GM12878 (cell line): ENCODE measurements at regions not wholly inside any gene's neighbourhood (a gene's known extent, or its start where the extent isn't known, plus 50 kb on each side); places are given as distances from the start of the nearest gene placed in this dataset.

Experiments
- ATAC-seq: fragments of 200-7000 bp; cut with Tn5 transposase; 3 replicates; pipeline ENCODE4 v1.9.1; 2020; ENCODE audit warnings: mild to moderate bottlenecking, moderate library complexity
- BruUV-seq: library from RNA; stranded (reverse); fragments of 400-500 nt; replicated peaks from 2 replicates; lab custom pipeline; 2021; lab: Mats Ljungman, UMichigan
- CTCF ChIA-PET: fragments of 300-600 bp; sonication (Branson Sonifier 250); formaldehyde crosslinking; extraction: SDS; loops from one replicate; lab custom pipeline; 2021; ENCODE audit warnings: inconsistent platforms; lab: Yijun Ruan, JAX
- POLR2A ChIA-PET: fragments of 350-600 bp; formaldehyde crosslinking; extraction: SDS; loops from one replicate; lab custom pipeline; 2021; ENCODE audit warnings: inconsistent platforms; lab: Charles Lee
- RAD21 ChIA-PET: fragments of 300-600 bp; sonication (Branson Sonifier 250); formaldehyde crosslinking; loops from one replicate; lab custom pipeline; 2023; ENCODE audit warnings: antibody characterized with exemption; ENCODE audit not compliant: unreplicated experiment; lab: Charles Lee
- SMC1A ChIA-PET: fragments of 300-600 bp; sonication (Branson Sonifier 250); formaldehyde crosslinking; loops from one replicate; lab custom pipeline; 2023; ENCODE audit not compliant: unreplicated experiment, uncharacterized antibody; lab: Charles Lee
- DNase-seq: peaks from one replicate; pipeline ENCODE4 v3.0.0-alpha.2; 2011; ENCODE audit warnings: low read depth, low spot score
- FAIRE-seq: peaks from 3 replicates; lab custom pipeline; 2011; peaks lifted over from hg19 to GRCh38; lab: Jason Lieb, UNC
- H2AFZ ChIP-seq: 2 replicates; pipeline ENCODE4 v1.6.0; 2011; ENCODE audit warnings: low read depth, low read length, control low read depth; ENCODE audit not compliant: control insufficient read depth
- H3K27ac ChIP-seq: 2 replicates; pipeline ENCODE4 v1.5.1; 2011; ENCODE audit warnings: control low read depth; ENCODE audit not compliant: control insufficient read depth, insufficient read depth
- H3K27me3 ChIP-seq, 2 experiments: replicated peaks in 1 of 2; 2 replicates each; pipeline versions ENCODE4 v1.6.0 to v1.6.1; 2011; ENCODE audit warnings: low read length in 1 of 2; ENCODE audit not compliant: control insufficient read depth in 2 of 2, insufficient read depth in 2 of 2
- H3K36me3 ChIP-seq, 2 experiments: 2 replicates each; pipeline ENCODE4 v1.5.1; 2011; ENCODE audit warnings: low read length in 1 of 2; ENCODE audit not compliant: control insufficient read depth in 2 of 2, insufficient read depth in 2 of 2
- H3K4me1 ChIP-seq: 2 replicates; pipeline ENCODE4 v1.6.1; 2011; ENCODE audit warnings: mild to moderate bottlenecking, low read length, moderate library complexity, mixed read lengths; ENCODE audit not compliant: control insufficient read depth, insufficient read depth
- H3K4me2 ChIP-seq: 2 replicates; pipeline ENCODE4 v1.6.0; 2011; ENCODE audit warnings: control low read depth; ENCODE audit not compliant: control insufficient read depth, insufficient read depth
- H3K4me3 ChIP-seq: fragments of 200-600 bp; sonication (generic); 2 replicates; pipeline ENCODE4 v1.5.1; 2016
- H3K79me2 ChIP-seq: 2 replicates; pipeline ENCODE4 v1.6.0; 2011; ENCODE audit warnings: low read length; ENCODE audit not compliant: control insufficient read depth, insufficient read depth
- H3K9ac ChIP-seq: 2 replicates; pipeline ENCODE4 v1.8.0; 2011; ENCODE audit warnings: low read length, control low read depth, mixed read lengths; ENCODE audit not compliant: control insufficient read depth, insufficient read depth
- H3K9me3 ChIP-seq: replicated peaks from 3 replicates; pipeline ENCODE4 v1.5.1; 2011; ENCODE audit warnings: mild to moderate bottlenecking, low read length; ENCODE audit not compliant: control insufficient read depth, insufficient read depth
- H4K20me1 ChIP-seq: 2 replicates; pipeline ENCODE4 v1.6.0; 2011; ENCODE audit not compliant: control insufficient read depth, insufficient read depth
- BHLHE40 ChIP-seq, 2 experiments: fragments of 450-650 bp in 1 of 2; IDR thresholded peaks; 2 replicates each; pipeline ENCODE4 v1.6.1; 2011 to 2017; ENCODE audit warnings: low read depth in 2 of 2, borderline replicate concordance in 1 of 2, improper control_type of control experiment in 1 of 2, low read length in 1 of 2, mild to moderate bottlenecking in 1 of 2
- CBFB ChIP-seq: IDR thresholded peaks from 2 replicates; pipeline ENCODE4 v1.6.1; 2016; ENCODE audit warnings: antibody characterized with exemption, low read depth
- CHD2 ChIP-seq: IDR thresholded peaks from 2 replicates; pipeline ENCODE4 v1.6.1; 2011; ENCODE audit warnings: low read depth, low read length, improper control_type of control experiment, borderline replicate concordance
- ELK1 ChIP-seq: IDR thresholded peaks from 2 replicates; pipeline ENCODE4 v1.6.1; 2012; ENCODE audit warnings: low read depth, low read length, improper control_type of control experiment
- NFIC ChIP-seq: IDR thresholded peaks from 2 replicates; pipeline ENCODE4 v1.6.1; 2012; ENCODE audit warnings: low read depth, mild to moderate bottlenecking, inconsistent platforms, low read length, moderate library complexity
- NFXL1 ChIP-seq: fragments of 450-650 bp; IDR thresholded peaks from 2 replicates; pipeline ENCODE4 v1.6.1; 2017; ENCODE audit warnings: antibody characterized with exemption, mild to moderate bottlenecking, borderline replicate concordance
- NR2F1 ChIP-seq: fragments of 450-650 bp; conservative IDR thresholded peaks from 2 replicates; pipeline ENCODE4 v1.6.1; 2017; ENCODE audit warnings: mild to moderate bottlenecking
- PKNOX1 ChIP-seq: fragments of 450-650 bp; IDR thresholded peaks from 2 replicates; pipeline ENCODE4 v1.6.1; 2016; ENCODE audit warnings: mild to moderate bottlenecking
- POU2F2 ChIP-seq: IDR thresholded peaks from 3 replicates; pipeline ENCODE4 v1.6.1; 2011; ENCODE audit warnings: low read depth, mild to moderate bottlenecking, low read length, borderline replicate concordance
- RFX5 ChIP-seq: IDR thresholded peaks from 2 replicates; pipeline ENCODE4 v1.6.1; 2011; ENCODE audit warnings: low read depth, low read length, improper control_type of control experiment
- SRF ChIP-seq, 2 experiments: IDR thresholded peaks; 2 replicates each; pipeline ENCODE4 v1.6.1; 2011; ENCODE audit warnings: low read depth in 2 of 2, low read length in 2 of 2, mild to moderate bottlenecking in 1 of 2, moderate library complexity in 1 of 2
- TAF1 ChIP-seq: IDR thresholded peaks from 2 replicates; pipeline ENCODE4 v1.6.1; 2011; ENCODE audit warnings: mild to moderate bottlenecking, low read depth, low read length, borderline replicate concordance
- TARDBP ChIP-seq: IDR thresholded peaks from 2 replicates; pipeline ENCODE4 v1.6.1; 2016; ENCODE audit warnings: borderline replicate concordance
- TBL1XR1 ChIP-seq: IDR thresholded peaks from 2 replicates; pipeline ENCODE4 v1.6.1; 2012; ENCODE audit warnings: low read depth, low read length, improper control_type of control experiment
- USF1 ChIP-seq: IDR thresholded peaks from 2 replicates; pipeline ENCODE4 v1.6.1; 2011; ENCODE audit warnings: borderline replicate concordance, low read depth, mild to moderate bottlenecking, moderate library complexity, mixed read lengths, low read length; ENCODE audit not compliant: insufficient read depth; ENCODE audit errors: extremely low read length
- ZBED1 ChIP-seq: IDR thresholded peaks from 2 replicates; pipeline ENCODE4 v1.6.1; 2016; ENCODE audit warnings: borderline replicate concordance
- ZNF622 ChIP-seq: fragments of 450-650 bp; IDR thresholded peaks from 2 replicates; pipeline ENCODE4 v1.6.1; 2017; ENCODE audit warnings: mild to moderate bottlenecking, inconsistent platforms
- WGBS: methylation state at CpG from one replicate; pipeline ENCODE4 v1.1.6; 2016; ENCODE audit warnings: low lambda C conversion rate; ENCODE audit not compliant: insufficient replicate concordance, insufficient coverage; ENCODE audit errors: missing lambda C conversion rate; 5-methylcytosine and 5-hydroxymethylcytosine counted together
- in situ Hi-C: fragments of 300-500 bp; cut with MboI; formaldehyde crosslinking; loops from 9 replicates; pipeline ENCODE4 v1.14.3; 2018; ENCODE audit warnings: mixed read lengths
- intact Hi-C: fragments of 100-400 bp; cut with micrococcal nuclease; formaldehyde crosslinking; loops from one replicate; pipeline ENCODE4 v1.14.2; 2022; ENCODE audit not compliant: unreplicated experiment

- ATAC-seq = no peak
- CTCF ChIA-PET = no interaction called here
- H2AFZ ChIP-seq = no peak overlapping the region
- no peak overlapping the region for H3K9ac ChIP-seq
- H3K4me3 ChIP-seq = no peak overlapping the region
- H3K4me2 ChIP-seq = no peak overlapping the region
- no peaks in the 10 kb centered on the region for H3K79me2 ChIP-seq
- WGBS = 30% methylated on average over 4 of the region's 4 CpGs
- TF ChIP-seq CBFB (no peak), CHD2 (no peak), ZBED1 (no peak), USF1 (no peak)
- intact Hi-C loops = no loop called here
- RAD21 ChIA-PET = no interaction called here
- no peak for DNase-seq
- FAIRE-seq = no peak
- H3K27ac ChIP-seq = no peak overlapping the region
- H3K27me3 ChIP-seq = peaks cover 0 to 2% of the 10 kb centered on the region in 2 experiments; a peak in 1 of 4 replicates
- BruUV-seq = no TSS peak
- H3K9me3 ChIP-seq = no peaks in the 10 kb centered on the region
- no peaks in the 10 kb centered on the region for H4K20me1 ChIP-seq
- H3K36me3 ChIP-seq = no peaks in the 10 kb centered on the region
- in situ Hi-C loops = no loop called here
- SMC1A ChIA-PET = no interaction called here
- POLR2A ChIA-PET = no interaction called here
- H3K4me1 ChIP-seq = no peaks in the 10 kb centered on the region
These were observed 482.8 kb upstream of the ZMIZ1 start for GRCh38 chr10:78585952-78586351.

GRCh38 chr10:78588194-78588811, 480.5 kb upstream of the ZMIZ1 start:
- H2AFZ ChIP-seq = no peak overlapping the region
- ChIA-PET POLR2A (no interaction called here), CTCF (no interaction called here), SMC1A (no interaction called here), RAD21 (no interaction called here)
- no peak for FAIRE-seq
- H3K4me3 ChIP-seq = no peak overlapping the region
- no TSS peak for BruUV-seq
- no peaks in the 10 kb centered on the region for H3K9me3 ChIP-seq
- no peaks in the 10 kb centered on the region for H3K4me1 ChIP-seq
- H3K9ac ChIP-seq = no peak overlapping the region
- 17% methylated on average over 9 of the region's 9 CpGs for WGBS
- ATAC-seq = no peak
- no peaks in the 10 kb centered on the region for H4K20me1 ChIP-seq
- H3K27me3 ChIP-seq = peaks cover 0 to 2% of the 10 kb centered on the region in 2 experiments; a peak in 1 of 4 replicates
- no peaks in the 10 kb centered on the region for H3K36me3 ChIP-seq
- H3K79me2 ChIP-seq = no peaks in the 10 kb centered on the region
- H3K4me2 ChIP-seq = no peak overlapping the region
- no peak for DNase-seq
- H3K27ac ChIP-seq = no peak overlapping the region
- in situ Hi-C loops = no loop called here
- intact Hi-C loops = no loop called here
- no peak for TF ChIP-seq TARDBP
- TF ChIP-seq ELK1 = no peak
- no peak for TF ChIP-seq POU2F2
- TF ChIP-seq TBL1XR1 = no peak
- no peak for TF ChIP-seq TAF1
- TF ChIP-seq NFIC = no peak
- no peak for TF ChIP-seq SRF (IDR thresholded peaks at IDR 0.05; ENCODE audit: low read depth in 2 of 2, low read length in 2 of 2)
- TF ChIP-seq PKNOX1 = no peak
- no peak for TF ChIP-seq ZNF622
- no peak for TF ChIP-seq BHLHE40 (IDR thresholded peaks at IDR 0.05; ENCODE audit: borderline replicate concordance in 1 of 2, low read depth in 2 of 2, low read length in 1 of 2)
- TF ChIP-seq NR2F1 = no peak
- no peak for TF ChIP-seq NFXL1
- no peak for TF ChIP-seq RFX5
